ENCODE measurements at regions not wholly inside any gene's neighbourhood (a gene's known extent, or its start where the extent isn't known, plus 50 kb on each side); places are given as distances from the start of the nearest gene placed in this dataset.

GRCh38 chr9:24351973-24352372 lies 193.7 kb downstream of the IZUMO3 start:
- no peaks in the 10 kb centered on the region for H3K79me2 ChIP-seq
- no peaks in the 10 kb centered on the region for H3K4me1 ChIP-seq (ENCODE audit: insufficient read depth)
- no peaks in the 10 kb centered on the region for H3K36me3 ChIP-seq (replicated peaks; ENCODE audit: insufficient read depth, low read depth)
- no peak for TF ChIP-seq CTCF (IDR thresholded peaks at IDR 0.05; ENCODE audit: poor library complexity)
- TF ChIP-seq EZH2phosphoT487 (IDR thresholded peaks at IDR 0.05; ENCODE audit: low read depth, severe bottlenecking, unreplicated experiment) = no peak
- TF ChIP-seq EZH2 (IDR thresholded peaks at IDR 0.05; ENCODE audit: borderline replicate concordance) = no peak
- no peak for DNase-seq (ENCODE audit: low spot score)
- no peaks in the 10 kb centered on the region for H3K9me3 ChIP-seq (ENCODE audit: low read depth)
- no peak overlapping the region for H3K27ac ChIP-seq
- no peak overlapping the region for H3K4me2 ChIP-seq
- H2AFZ ChIP-seq = no peak overlapping the region
- H3K27me3 ChIP-seq = no peaks in the 10 kb centered on the region
- H4K20me1 ChIP-seq (ENCODE audit: insufficient read depth, poor library complexity, severe bottlenecking) = no peaks in the 10 kb centered on the region
- no peaks in the 10 kb centered on the region for H3K9me2 ChIP-seq (replicated peaks; ENCODE audit: insufficient read depth)
- no peak overlapping the region for H3K4me3 ChIP-seq

GRCh38 chr9:24351258-24351657 lies 194.4 kb downstream of the IZUMO3 start:
- Histone ChIP-seq H3K79me2 (no peaks in the 10 kb centered on the region), H3K27me3 (no peaks in the 10 kb centered on the region), H3K9me2 (replicated peaks; ENCODE audit: insufficient read depth) (no peaks in the 10 kb centered on the region), H4K20me1 (ENCODE audit: insufficient read depth, poor library complexity, severe bottlenecking) (no peaks in the 10 kb centered on the region), H3K27ac (no peak overlapping the region), H3K4me3 (no peak overlapping the region), H3K9me3 (ENCODE audit: low read depth) (no peaks in the 10 kb centered on the region), H3K36me3 (replicated peaks; ENCODE audit: insufficient read depth, low read depth) (no peaks in the 10 kb centered on the region), H2AFZ (no peak overlapping the region), H3K4me2 (no peak overlapping the region), H3K4me1 (ENCODE audit: insufficient read depth) (no peaks in the 10 kb centered on the region)
- 71% methylated on average over 2 of the region's 2 CpGs for WGBS (ENCODE audit: low lambda C conversion rate, missing lambda C conversion rate)
- no peak for DNase-seq (ENCODE audit: low spot score)
- TF ChIP-seq EZH2 (IDR thresholded peaks at IDR 0.05; ENCODE audit: borderline replicate concordance) (no peak), CTCF (IDR thresholded peaks at IDR 0.05; ENCODE audit: poor library complexity) (no peak), EZH2phosphoT487 (IDR thresholded peaks at IDR 0.05; ENCODE audit: low read depth, severe bottlenecking, unreplicated experiment) (no peak)

- 75% methylated on average over 1 of the region's 1 CpG for WGBS (ENCODE audit: low lambda C conversion rate, missing lambda C conversion rate)
- H4K20me1 ChIP-seq (ENCODE audit: insufficient read depth, poor library complexity, severe bottlenecking) = no peaks in the 10 kb centered on the region
- no peak for TF ChIP-seq EZH2phosphoT487 (IDR thresholded peaks at IDR 0.05; ENCODE audit: low read depth, severe bottlenecking, unreplicated experiment)
Measured at GRCh38 chr9:24342457-24342856, 203.2 kb downstream of the IZUMO3 start.

GRCh38 chr9:24333629-24334028 lies 212.1 kb downstream of the IZUMO3 start:
- H3K9me2 ChIP-seq (replicated peaks; ENCODE audit: insufficient read depth) = no peaks in the 10 kb centered on the region
- H3K27ac ChIP-seq = no peak overlapping the region
- WGBS (ENCODE audit: low lambda C conversion rate, missing lambda C conversion rate) = 65% methylated on average over 2 of the region's 2 CpGs
- no peaks in the 10 kb centered on the region for H3K27me3 ChIP-seq
- no peak overlapping the region for H2AFZ ChIP-seq
- H3K9me3 ChIP-seq (ENCODE audit: low read depth) = no peaks in the 10 kb centered on the region
- no peaks in the 10 kb centered on the region for H3K4me1 ChIP-seq (ENCODE audit: insufficient read depth)
- H4K20me1 ChIP-seq (ENCODE audit: insufficient read depth, poor library complexity, severe bottlenecking) = no peaks in the 10 kb centered on the region
- TF ChIP-seq CTCF (IDR thresholded peaks at IDR 0.05; ENCODE audit: poor library complexity) = no peak
- no peak for TF ChIP-seq EZH2phosphoT487 (IDR thresholded peaks at IDR 0.05; ENCODE audit: low read depth, severe bottlenecking, unreplicated experiment)
- TF ChIP-seq EZH2 (IDR thresholded peaks at IDR 0.05; ENCODE audit: borderline replicate concordance) = no peak
- no peak overlapping the region for H3K4me3 ChIP-seq
- H3K36me3 ChIP-seq (replicated peaks; ENCODE audit: insufficient read depth, low read depth) = no peaks in the 10 kb centered on the region
- no peak overlapping the region for H3K4me2 ChIP-seq
- DNase-seq (ENCODE audit: low spot score) = no peak
- H3K79me2 ChIP-seq = no peaks in the 10 kb centered on the region

More at GRCh38 chr9:24342457-24342856, 203.2 kb downstream of the IZUMO3 start:
- no peak overlapping the region for H3K4me2 ChIP-seq
- no peaks in the 10 kb centered on the region for H3K27me3 ChIP-seq
- H3K27ac ChIP-seq = no peak overlapping the region
- H3K4me1 ChIP-seq (ENCODE audit: insufficient read depth) = no peaks in the 10 kb centered on the region
- no peaks in the 10 kb centered on the region for H3K79me2 ChIP-seq
- H3K4me3 ChIP-seq = no peak overlapping the region
- H3K36me3 ChIP-seq (replicated peaks; ENCODE audit: insufficient read depth, low read depth) = no peaks in the 10 kb centered on the region
- H3K9me3 ChIP-seq (ENCODE audit: low read depth) = no peaks in the 10 kb centered on the region
- no peak overlapping the region for H2AFZ ChIP-seq
- H3K9me2 ChIP-seq (replicated peaks; ENCODE audit: insufficient read depth) = no peaks in the 10 kb centered on the region
- DNase-seq (ENCODE audit: low spot score) = no peak
